EL (cell line): ENCODE measurements at regions not wholly inside any gene's neighbourhood (a gene's known extent, or its start where the extent isn't known, plus 50 kb on each side); places are given as distances from the start of the nearest gene placed in this dataset.

ENCODE experiments used
- DNase-seq: peaks from one replicate; pipeline ENCODE4 v3.0.0-alpha.2; 2016

DNA sequence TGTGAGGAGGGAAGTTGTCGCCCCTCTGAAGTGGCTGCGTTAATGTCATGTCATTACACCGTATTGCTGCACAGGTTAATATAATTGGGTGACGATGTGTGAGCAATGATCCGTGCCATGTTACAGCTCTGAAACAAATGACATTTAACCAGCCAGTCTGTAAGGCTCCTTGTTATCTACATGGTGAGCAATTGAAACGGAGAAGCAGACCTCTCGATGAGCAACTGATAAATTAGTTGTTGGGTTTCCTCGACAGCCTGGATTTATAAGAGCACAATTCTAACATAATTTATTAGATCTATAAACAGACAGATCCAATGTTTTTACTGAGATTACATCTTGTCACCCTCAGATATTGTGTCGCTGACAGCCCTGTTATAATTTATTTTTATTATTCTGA lies 49.9 kb upstream of the MAFB start:
- DNase-seq, result no peak

DNA sequence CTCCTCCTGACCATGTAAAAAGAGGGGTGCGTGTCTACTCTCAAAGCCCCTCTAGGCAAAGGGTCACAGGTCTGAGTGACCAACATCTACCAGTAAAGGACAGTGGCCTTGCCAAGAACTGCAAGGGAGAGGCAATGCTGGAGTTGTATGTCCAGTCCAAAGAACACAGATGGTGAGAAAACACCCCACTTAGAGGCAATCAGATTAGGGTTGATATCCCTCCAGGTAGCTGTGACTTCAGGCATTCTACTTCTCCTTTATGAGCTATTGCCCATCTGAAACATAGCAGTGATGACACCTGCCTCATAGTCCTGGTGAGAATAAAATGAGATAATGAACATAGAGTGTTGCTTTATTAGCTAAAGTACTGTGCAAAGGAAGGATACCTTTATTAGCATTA lies 50.8 kb upstream of the MAFB start:
- DNase-seq, result no peak

DNA sequence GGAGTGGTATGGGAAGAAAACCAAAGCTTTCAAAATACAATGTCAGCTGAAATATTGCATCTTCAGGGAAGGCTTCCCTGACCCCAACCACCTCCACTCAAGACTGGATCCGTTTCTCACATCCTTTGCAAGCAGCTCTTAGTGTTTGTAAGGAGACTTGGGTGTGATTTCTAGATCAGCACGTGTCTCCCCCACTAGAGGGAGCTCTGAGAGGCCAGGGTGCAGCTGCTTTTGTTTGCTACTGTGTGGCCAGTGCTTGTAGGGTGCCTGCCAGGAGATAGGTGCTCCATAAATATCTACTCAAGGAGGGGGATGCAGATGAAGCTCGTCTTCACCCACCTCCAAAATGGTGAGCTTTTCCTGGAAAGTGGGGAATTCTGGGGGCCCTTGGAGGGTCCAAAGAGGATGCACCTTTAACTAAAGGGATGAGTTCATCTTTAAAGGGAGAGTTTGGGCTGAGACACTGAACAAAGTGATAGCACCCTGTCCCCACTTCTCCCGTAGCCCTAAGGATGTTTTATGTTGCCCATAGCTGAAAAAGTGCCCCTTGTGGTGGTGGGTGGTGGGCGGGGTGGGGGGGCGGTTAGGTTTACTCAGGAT lies 52.6 kb upstream of the MAFB start:
- DNase-seq, result peak; percentile 47

DNA sequence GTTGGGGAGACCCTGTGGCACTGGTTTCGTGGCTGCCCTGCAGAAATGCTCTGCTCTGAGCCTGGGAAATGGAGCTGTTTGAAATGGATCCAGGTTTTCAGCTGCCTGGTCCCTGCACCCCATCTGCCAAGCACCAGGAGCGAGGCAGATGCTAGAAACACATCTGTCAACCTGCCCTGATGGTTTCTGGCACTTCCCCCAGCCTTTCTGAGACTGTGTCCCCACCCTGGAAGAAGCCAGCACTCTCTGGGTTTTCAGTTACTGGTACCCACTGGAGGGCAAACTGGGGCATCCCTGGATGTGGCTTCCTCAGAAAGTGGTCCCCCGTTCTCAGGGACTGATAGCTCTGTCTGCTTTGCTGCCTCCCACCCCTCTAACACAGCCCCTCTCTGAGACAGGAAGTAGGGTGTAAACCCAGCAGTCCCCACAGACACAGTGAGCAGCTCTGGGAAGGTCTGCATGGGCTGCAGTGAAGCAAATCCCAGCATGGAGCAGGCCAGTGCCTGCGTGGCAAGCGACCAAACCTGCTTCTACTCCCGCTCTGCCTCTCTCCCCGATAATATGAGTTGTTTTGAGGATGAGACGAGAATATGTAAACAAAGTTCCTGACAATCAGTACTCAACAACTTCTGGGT lies 54.2 kb upstream of the MAFB start:
- no peak for DNase-seq

DNA sequence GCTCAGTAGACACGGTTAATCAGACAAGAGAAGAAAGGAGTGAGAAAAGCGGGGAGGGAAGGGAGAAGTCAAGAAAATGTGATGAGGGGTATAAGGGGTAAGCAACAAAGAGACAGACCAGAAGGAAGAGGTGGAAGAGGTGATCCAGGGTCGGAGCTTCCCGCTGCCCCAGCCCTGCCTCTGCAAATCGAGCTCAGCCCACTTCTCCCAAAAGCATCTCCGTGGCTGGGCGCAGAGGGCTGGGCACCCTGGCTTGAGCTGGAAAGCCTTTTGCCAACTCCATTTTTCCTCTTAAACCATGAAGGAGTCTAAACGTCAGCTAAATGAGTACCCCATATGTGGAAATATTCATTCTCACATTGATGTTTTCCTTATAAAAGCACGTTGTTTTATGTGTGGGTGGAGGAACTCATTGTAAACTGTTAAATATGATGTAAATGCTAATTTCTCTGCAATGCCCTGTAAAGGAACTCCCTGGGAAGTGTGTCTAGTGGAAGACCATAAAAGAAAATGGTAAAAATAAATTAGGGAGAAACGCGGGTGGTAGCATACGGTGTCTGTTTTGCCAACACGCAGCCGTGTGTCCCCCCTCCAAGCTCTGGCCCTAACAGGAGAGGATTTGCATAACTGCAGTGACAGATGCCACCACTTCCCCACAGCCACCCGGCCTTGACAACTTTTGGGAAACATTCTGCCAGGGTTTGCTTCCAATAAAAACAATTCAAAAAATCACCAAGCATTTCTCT lies 55.2 kb upstream of the MAFB start:
- DNase-seq, result no peak

DNA sequence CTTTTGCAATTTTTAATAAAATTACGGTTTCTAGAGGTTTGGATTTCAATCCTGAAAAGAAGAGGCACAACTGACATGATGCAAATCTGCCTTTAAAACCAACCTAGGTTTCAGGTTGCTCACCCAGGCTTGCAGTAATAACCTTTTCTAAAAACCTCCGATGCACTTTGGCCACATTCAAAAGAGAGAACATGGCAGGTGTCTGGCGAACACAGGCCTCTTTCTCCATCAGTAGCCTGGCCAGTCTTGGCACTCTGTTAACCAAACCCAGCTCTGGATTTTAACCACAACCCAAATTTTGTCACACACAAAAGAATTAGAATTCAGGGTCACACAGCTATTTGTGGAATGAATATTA lies 55.8 kb upstream of the MAFB start:
- no peak for DNase-seq

DNA sequence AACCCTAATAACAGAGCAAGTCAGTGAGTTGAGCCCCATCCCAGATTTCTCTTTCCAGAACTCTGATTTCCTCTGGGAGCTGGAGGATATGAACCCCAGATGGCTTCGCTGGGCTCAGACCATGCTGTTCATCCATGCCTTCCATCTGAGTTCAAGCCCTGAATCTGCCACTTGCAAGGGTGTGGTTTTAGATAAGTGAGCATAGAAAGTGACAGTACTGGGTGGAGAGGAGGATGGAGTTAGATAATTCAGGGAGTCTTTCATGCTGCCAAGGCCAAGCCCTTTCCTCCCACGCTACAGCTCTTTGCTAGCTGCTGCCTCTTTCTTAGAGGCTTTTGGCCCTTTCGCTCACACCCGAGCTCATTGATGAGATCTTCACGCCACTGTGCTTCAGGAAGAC lies 57.2 kb upstream of the MAFB start:
- DNase-seq, result no peak

DNA sequence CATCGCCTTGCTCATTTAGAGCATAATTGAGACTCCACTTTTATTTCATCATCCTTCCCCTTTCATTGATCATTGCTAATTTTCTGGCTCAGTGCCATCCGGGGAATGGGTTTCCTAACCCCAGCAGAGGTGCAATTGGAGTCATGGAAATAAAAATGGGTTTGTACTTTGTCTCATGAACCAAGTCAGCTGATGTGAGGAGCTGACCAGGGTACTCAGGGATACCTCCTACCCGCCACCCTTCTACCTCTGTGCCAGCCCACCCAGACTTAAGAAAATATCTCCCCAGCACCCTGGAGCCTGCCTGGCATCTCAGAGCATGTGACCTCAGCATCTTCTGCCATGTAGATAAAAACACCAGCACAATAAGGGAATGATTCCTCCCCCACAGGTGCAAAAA lies 59.1 kb upstream of the MAFB start:
- DNase-seq, result no peak

DNA sequence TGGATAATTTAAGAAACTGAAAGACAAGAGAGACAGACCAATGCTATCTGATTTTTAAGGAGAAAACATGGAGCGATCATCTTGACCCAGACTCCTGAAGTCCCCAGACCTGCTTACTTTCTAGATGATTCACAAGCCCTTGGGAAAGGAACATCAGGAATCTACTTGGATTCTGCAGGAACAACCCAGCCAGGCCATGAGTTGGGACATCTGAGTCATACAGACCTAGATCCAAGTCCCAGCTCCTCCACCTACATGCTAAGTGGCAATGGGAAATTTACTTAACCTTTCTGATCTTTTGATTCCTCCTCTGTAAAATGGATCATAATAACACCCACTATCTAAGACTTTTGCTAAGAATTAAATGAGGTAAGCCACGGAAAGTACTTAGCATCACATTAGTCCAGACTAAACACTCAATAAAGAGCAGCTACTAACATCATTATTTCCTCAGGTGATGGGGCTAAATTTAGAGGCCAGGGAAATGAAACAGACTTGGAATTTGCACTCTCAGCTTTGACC lies 61.0 kb upstream of the MAFB start:
- DNase-seq, result no peak

DNA sequence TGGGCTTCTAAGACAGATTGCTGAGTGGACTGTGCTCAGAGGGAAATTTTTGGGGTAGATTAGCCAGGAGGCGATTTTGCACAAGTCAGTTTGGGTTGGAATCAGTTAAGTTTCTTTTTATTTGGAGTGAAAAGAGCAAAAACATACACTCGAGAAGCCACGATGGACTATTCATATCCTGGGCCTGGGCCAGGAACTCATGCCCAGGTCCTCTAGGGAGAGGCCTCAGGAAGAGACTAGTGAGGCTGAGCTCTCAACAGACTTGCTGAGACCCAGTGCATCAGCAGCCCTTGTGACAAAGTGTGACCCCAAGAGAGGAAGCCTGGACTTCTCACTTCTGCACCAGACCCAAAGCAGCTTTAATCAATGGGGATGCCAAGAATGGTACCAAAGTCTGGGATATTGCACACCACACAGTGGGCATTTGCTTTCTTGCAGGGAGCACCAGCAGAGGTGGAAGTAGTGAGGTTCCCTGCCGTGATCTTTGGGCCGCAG lies 61.6 kb upstream of the MAFB start:
- DNase-seq, result no peak

DNA sequence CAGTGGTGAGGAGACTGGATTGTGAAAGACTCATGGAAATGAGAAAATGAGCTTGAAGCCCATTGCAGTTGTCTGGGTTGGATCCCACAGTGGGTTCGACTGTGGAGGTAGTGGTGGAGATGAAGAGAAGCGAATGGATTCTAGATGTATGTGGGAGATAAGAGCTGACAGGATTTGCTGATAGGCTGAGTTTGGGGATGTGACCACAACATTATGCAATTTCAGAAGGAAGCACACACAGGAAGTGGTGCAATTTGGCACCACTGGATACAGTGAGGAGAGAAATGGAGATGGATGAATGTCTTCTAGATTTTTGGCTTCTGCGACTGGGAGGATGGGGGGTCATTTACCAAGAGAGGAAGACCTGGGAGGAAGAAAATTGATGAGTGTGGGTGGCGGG lies 64.4 kb upstream of the MAFB start:
- no peak for DNase-seq

DNA sequence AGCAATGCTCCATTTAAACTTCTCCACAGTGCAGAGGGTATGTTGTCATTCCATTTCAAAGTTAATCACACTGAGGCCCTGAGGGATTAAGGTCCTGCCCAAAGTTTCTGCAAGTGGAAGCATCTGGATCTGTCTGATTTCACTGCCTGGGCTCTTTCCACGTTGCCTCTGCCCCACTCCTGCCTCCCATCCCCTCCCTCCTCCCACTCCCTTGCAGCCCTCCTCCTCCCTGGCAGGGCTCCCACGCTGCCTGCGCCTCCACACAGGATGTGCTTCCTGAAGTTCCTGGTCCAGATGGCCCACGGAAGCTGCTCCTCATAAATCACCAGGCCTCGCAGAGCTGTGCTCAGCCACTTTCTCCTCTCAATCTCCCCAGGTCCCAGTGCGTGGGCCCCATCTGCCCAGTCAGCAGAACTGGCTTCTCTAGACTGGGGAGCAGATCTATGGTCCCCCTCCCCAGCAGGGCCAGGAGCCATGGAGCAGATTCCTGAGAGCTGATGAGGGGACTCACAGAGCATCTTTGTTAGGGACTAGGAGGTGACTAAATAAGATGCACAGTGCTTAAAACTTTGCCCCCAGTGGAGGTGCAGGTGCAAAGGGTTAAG lies 65.4 kb upstream of the MAFB start:
- peak; percentile 7 for DNase-seq

DNA sequence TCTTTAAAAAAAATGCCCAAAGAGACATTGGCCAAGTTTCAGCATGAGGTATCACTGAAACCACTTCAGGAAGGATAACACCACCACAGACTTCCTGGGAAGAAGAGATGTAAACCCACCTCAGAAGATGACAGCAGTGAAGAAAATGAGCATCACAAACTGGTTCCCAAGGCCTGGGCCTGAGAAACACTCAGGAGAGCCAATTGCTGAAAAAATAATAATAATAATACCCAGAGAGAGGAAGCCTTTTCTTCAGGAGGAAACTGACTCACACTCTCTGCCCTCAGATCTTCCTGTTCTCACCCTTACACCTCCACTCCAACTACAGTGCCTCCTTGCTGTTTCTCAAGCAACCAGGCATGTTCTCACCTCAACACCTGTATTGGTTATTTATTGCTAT lies 68.1 kb upstream of the MAFB start:
- DNase-seq, result no peak

DNA sequence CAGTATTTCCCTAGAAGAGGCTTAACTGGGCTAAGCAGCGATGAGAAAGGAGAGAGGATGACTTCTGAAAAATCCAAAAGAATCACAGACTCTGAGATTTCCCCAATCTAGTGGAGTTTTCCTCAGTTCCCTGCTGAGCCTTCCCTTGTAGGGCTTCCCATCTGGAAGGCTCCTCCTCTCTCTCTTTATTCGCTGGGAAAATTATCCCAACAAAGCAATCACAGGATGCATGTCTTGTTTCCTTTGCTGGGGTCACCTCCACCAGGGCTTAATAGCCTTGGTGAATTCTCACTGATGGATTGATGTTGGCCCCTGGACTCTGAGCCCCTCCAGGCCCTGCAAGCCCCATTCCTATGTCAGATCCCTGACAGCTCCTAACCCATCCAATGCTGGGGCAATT lies 69.8 kb upstream of the MAFB start:
- DNase-seq, result no peak

DNA sequence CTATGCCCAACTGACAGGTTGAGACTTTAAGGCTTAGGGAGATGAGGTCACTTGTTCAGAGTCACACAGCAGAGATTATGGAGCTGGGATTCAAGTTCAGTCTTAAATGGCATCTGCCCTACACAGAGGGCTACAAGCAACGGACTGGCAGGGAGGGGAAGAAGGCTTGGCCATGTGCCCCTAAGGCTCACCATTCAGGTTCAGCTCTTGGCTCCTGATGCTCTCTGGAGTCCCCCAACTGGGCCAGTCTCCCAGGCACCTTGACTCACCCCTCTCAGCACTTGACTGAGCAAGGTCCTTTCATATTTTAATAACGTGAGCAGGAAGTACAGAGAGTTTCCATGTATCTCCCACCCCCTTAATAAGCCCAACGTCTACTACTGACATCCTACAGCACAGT lies 71.4 kb upstream of the MAFB start:
- no peak for DNase-seq

DNA sequence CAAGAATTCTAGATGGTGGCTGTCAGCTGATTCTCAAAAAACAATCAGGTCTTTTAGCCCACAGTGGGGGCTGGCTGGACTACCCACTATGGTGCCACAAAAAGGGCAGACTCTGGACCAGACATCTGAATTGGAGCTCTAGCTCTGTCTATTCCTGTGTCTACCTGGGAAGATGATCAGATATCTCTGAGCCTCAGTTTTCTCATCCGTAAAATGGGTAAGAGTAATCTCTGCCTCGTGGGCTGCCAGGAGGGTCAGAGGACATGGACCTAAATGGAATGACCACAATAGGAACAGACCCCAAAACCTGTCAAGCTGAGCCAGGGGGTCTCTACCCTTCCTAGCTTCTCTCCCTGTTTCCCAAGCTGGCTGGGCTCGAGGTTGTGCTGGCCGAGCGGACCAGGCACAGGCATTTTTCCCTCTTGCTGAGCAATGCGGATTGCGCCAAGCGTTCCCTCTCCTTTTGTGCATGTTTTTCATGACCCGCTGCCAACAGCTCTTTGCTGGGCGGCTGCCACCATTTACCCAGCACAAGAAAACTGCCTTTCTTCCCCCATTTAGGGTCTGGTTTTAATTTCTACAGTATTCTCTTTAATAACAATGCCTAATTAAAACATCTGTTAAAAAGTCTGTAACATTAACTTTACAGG lies 74.7 kb upstream of the MAFB start:
- DNase-seq, result no peak

DNA sequence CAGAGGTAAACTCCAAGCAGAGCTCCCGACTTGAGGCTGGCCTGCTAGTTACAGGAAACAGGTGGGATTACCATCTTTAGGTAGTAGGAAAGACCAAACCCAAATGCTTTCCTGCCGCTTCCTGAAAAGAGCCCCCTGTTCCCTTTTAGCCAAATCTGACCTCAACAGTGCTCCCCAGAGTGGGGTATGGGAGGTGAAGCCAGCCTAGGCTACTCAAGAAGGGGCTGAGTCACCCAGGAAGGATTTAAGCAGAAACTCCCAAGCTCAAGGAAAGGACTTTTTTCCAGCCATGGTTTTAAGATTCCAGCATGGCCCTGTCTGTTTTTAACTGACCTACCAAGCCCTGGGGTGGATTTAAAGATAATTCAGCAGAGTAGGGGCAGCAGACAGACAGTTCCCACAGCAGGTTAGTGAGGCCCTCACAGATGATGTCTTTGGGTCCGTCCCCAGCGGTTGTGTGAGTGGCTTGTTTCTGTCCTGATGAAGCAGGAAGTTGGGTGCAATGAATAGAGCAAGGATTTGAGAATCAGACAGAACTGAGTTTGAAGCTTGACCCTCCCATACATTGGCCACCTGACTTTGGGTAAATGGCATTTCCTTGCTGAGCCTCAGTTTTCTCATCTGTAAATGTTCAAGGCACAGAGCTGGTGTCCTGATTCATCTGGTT lies 76.9 kb upstream of the MAFB start:
- DNase-seq, result no peak

DNA sequence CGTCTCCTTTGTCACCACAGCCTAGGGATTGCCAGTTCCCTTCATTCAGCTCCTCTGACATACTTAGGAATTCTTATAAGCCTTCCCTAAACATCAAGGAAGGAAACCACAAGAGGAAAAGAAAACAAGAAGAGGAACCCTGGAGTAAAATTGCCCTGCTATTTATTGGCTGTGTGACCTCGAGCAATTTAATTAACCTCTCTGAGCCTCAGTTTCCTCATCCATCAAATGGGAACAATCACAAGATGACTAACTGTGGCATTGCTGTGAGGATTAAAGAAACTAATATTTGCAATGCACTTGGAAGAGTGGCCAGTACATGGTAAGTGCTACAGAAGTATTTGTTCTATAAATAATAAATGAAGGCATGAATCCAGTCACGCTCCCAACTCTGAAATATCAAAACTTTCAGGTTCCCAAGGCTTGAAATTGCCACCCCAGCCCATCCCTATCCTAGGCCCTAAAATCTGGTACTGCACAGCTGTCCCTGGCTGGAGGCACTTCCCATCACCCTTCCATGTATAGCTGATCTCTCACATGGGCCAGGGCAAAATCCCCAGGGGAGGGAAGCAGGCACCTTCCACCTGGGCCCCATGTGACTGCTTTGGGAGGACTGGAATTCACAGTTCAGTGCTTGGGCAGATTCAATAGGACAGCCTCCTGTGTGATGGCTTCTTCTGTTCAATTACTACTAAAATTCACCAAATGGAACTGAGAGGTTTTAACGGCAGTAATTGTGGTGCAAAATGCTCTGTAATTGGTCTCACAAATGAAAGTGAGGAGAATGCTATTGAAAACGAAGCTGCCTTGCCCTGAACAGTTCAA lies 78.0 kb upstream of the MAFB start:
- no peak for DNase-seq

DNA sequence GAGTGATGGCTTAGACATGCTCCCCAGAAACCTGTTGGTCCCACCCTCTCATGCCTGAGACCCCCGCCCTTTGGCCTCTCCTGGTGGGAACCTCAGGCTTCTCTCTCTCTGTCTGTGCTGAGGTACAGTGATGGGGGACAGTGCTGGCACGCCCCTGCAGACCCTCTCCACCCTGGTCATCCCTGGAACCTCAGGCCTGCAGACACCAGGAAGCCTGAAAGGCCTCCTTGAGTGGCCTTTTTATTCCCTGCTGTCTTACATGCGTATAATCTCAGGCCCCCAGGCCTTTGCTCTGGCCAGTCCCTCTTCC lies 78.5 kb upstream of the MAFB start:
- no peak for DNase-seq

DNA sequence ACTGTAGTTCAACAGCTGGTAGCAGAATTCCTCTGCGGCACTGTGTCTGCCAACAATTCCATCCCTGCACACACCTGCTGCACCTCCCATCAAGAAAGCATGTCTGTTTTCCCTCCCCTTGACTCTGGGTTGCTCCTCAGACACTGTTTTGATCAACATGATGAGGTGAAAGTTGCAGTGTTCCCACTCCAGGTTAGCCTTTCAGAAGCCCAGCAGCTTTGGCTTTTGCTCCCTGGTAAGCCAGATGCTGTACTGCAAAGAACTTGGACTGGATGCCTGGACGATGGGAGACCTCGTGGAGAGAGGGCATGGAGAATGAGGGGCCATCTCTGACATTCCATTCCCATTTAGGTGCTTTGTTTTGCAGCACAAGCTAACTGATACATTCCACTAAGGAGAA lies 79.1 kb upstream of the MAFB start:
- no peak for DNase-seq

DNA sequence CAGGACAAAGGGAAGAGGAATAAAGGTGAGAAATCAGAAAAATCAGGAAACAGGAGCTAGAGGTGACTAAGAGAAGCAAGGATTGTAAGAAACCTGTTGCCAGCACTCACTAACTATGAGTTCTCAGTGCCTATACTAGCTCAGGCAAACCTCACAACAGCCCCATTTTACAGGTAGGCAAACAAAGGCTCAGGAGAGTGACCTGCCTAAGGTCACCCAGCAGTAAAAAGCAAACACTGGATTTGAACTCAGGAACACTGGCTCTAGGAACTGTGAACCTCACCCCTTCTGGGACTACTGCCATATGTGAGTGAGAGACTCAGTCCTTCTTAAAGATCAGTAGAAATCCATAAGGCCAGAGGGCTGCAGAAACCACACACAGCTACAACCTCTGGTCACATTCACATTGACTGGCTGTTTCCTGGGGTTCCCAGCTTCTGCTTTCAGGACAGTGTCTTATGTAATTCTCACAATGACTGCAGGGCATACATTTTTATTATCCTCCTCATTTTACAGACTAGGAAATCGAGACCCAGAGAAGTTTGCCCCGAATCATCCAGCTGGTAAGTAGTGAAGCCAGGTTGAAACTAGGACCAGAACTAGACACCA lies 80.7 kb upstream of the MAFB start:
- DNase-seq, result no peak
